ENCODE measurements at regions not wholly inside any gene's neighbourhood (a gene's known extent, or its start where the extent isn't known, plus 50 kb on each side); places are given as distances from the start of the nearest gene placed in this dataset.

- no peak for TF ChIP-seq CTCF (conservative IDR thresholded peaks at IDR 0.05; ENCODE audit: low read depth, low read length)
- no peak for TF ChIP-seq POLR2A (IDR thresholded peaks at IDR 0.05; ENCODE audit: low read depth, low read length)
Measured at GRCh38 chr12:88327276-88327675, 185.2 kb downstream of the TMTC3 start.

All from IMR-90 (cell line).